ENCODE measurements at regions not wholly inside any gene's neighbourhood (a gene's known extent, or its start where the extent isn't known, plus 50 kb on each side); places are given as distances from the start of the nearest gene placed in this dataset.

GRCh38 chr2:11100976-11101375 lies 54.3 kb upstream of the SLC66A3 start:
- H3K9ac ChIP-seq (ENCODE audit: extremely low read depth, insufficient read length, low read length): no peak overlapping the region
- no peak overlapping the region for H3K27ac ChIP-seq (ENCODE audit: insufficient read length, low read depth, low read length)
- H3K56ac ChIP-seq (ENCODE audit: insufficient read length, low read depth, low read length): no peak overlapping the region
- WGBS (ENCODE audit: extremely low coverage, insufficient read length, low lambda C conversion rate): no CpG with 5 or more reads among the region's 6 CpGs
- H2BK5ac ChIP-seq (ENCODE audit: insufficient read length, low read length): no peak overlapping the region
- no peaks in the 10 kb centered on the region for H3K23me2 ChIP-seq (ENCODE audit: insufficient read length, low read depth, low read length, poor library complexity, severe bottlenecking)
- H3K79me2 ChIP-seq (ENCODE audit: insufficient read depth, low read length): no peaks in the 10 kb centered on the region
- H2BK20ac ChIP-seq (ENCODE audit: low read depth, low read length, poor library complexity, severe bottlenecking): no peak overlapping the region
- Mint-ChIP-seq H3K27ac (no peak overlapping the region), H3K27me3 (ENCODE audit: low read depth) (peaks cover 6% of the 10 kb centered on the region), H3K4me3 (no peak overlapping the region), H3K4me1 (peaks cover 0 to 6% of the 10 kb centered on the region in 2 experiments; a peak in 2 of 4 replicates), H3K9me3 (no peaks in the 10 kb centered on the region; a peak in 1 of 5 replicates), H3K36me3 (ENCODE audit: insufficient read depth in 1 of 3, low read depth in 3 of 3) (no peaks in the 10 kb centered on the region)
- H4K5ac ChIP-seq (ENCODE audit: insufficient read length, low read depth, low read length): no peak overlapping the region
- no peak for DNase-seq
- no peak overlapping the region for H4K8ac ChIP-seq (replicated peaks; ENCODE audit: insufficient read length, low read depth, low read length)
- no peak overlapping the region for H3K18ac ChIP-seq (ENCODE audit: insufficient read length, low read depth, low read length)
- no peaks in the 10 kb centered on the region; the same call in none of the 2 replicates for H3K27me3 ChIP-seq (ENCODE audit: insufficient read depth, low read length)
- no peaks in the 10 kb centered on the region for H4K20me1 ChIP-seq (ENCODE audit: control insufficient read depth, insufficient read depth, insufficient read length)
- H3T11ph ChIP-seq (ENCODE audit: low read length): no peak overlapping the region
- no peaks in the 10 kb centered on the region for H3K79me1 ChIP-seq (ENCODE audit: insufficient read depth, low read depth, low read length, poor library complexity, severe bottlenecking)
- no peak overlapping the region for H2BK15ac ChIP-seq (ENCODE audit: low read depth, low read length)
- H4K91ac ChIP-seq (ENCODE audit: insufficient read length, low read depth, low read length): no peak overlapping the region
- H3K14ac ChIP-seq (ENCODE audit: insufficient read depth, low read length): no peak overlapping the region; the same call in 1 of the 2 replicates
- no peaks in the 10 kb centered on the region for H3K4me1 ChIP-seq (ENCODE audit: insufficient read depth, low read length)
- H3K4me2 ChIP-seq (ENCODE audit: insufficient read depth, insufficient read length, low read length): no peak overlapping the region
- H3K9me3 ChIP-seq (ENCODE audit: control insufficient read depth, low read depth, low read length): no peaks in the 10 kb centered on the region
- no peak for TF ChIP-seq CTCF (conservative IDR thresholded peaks at IDR 0.05)
- no peak overlapping the region for H2BK12ac ChIP-seq (ENCODE audit: insufficient read length, low read depth, low read length)
- H2AK5ac ChIP-seq (ENCODE audit: insufficient read length, low read length): no peak overlapping the region
- no peak overlapping the region for H2BK120ac ChIP-seq (ENCODE audit: low read depth, low read length, poor library complexity, severe bottlenecking)
- no peak overlapping the region for H3K4ac ChIP-seq (ENCODE audit: low read depth, low read length)
- no peak overlapping the region for H3K23ac ChIP-seq (ENCODE audit: insufficient read length, low read depth, low read length)
- no peak overlapping the region for H2AFZ ChIP-seq (ENCODE audit: low read length)
